ENCODE measurements at regions not wholly inside any gene's neighbourhood (a gene's known extent, or its start where the extent isn't known, plus 50 kb on each side); places are given as distances from the start of the nearest gene placed in this dataset.

DNA sequence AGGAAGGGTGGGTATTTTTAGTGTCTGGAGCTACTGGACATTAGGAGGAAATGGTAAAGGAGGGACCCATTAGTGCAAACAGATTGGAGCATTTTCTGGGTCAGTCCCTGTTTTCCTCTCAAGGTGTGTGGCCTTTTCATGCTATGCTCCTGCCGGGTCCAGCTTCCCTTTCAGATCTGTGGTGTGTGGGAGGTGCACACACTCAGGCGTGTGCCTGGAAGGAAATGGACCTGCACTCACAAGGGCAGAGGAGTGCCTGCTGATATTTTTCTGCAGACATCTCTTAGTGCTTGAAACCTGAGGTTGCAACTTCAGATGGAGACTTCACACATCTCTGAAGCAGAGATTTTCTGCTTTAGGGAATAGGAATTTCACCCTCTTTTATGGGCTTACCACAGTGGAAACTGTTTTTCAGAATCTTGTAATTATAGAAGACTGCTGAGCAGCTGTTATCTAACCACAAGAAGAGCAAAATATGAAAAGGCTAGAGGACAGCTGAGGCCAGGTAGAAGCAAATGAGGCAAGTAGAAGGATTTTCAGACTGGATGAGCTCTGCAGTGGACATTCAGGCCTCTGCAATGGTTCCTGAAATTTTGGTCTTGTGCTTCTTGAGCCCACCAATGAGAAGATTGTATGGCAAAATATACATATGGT, 764.3 kb downstream of the QKI start:
- no peak for TF ChIP-seq MTA3 (IDR thresholded peaks at IDR 0.05; ENCODE audit: borderline replicate concordance)
- no peak for TF ChIP-seq EP300 (IDR thresholded peaks at IDR 0.05; ENCODE audit: low read length)
- no peak for TF ChIP-seq POLR2AphosphoS5 (IDR thresholded peaks at IDR 0.05; ENCODE audit: control insufficient read depth, insufficient read depth, low read depth, low read length)
- no peak for TF ChIP-seq DACH1 (IDR thresholded peaks at IDR 0.05; ENCODE audit: partially characterized antibody)
- no peak for TF ChIP-seq GABPB1 (CRISPR knock-in tag; IDR thresholded peaks at IDR 0.05)
- no peak for TF ChIP-seq MED1 (CRISPR knock-in tag; IDR thresholded peaks at IDR 0.05; ENCODE audit: borderline replicate concordance)
- no peak for TF ChIP-seq TCF7L2 (IDR thresholded peaks at IDR 0.05; ENCODE audit: low read depth, low read length)
- TF ChIP-seq, protein P1, sequence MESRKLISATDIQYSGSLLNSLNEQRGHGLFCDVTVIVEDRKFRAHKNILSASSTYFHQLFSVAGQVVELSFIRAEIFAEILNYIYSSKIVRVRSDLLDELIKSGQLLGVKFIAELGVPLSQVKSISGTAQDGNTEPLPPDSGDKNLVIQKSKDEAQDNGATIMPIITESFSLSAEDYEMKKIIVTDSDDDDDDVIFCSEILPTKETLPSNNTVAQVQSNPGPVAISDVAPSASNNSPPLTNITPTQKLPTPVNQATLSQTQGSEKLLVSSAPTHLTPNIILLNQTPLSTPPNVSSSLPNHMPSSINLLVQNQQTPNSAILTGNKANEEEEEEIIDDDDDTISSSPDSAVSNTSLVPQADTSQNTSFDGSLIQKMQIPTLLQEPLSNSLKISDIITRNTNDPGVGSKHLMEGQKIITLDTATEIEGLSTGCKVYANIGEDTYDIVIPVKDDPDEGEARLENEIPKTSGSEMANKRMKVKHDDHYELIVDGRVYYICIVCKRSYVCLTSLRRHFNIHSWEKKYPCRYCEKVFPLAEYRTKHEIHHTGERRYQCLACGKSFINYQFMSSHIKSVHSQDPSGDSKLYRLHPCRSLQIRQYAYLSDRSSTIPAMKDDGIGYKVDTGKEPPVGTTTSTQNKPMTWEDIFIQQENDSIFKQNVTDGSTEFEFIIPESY (CRISPR knock-in tag; IDR thresholded peaks at IDR 0.05), result no peak
- no peak for TF ChIP-seq ZNF197 (CRISPR knock-in tag; IDR thresholded peaks at IDR 0.05; ENCODE audit: low read depth)
- TF ChIP-seq FOXP1 (CRISPR knock-in tag; IDR thresholded peaks at IDR 0.05), result no peak
- no peak for TF ChIP-seq YY1 (IDR thresholded peaks at IDR 0.05; ENCODE audit: borderline replicate concordance in 1 of 3, control insufficient read depth in 1 of 3, extremely low read depth in 1 of 3, insufficient read depth in 3 of 3, insufficient read length in 1 of 3, insufficient replicate concordance in 2 of 3, low read depth in 1 of 3, low read length in 2 of 3)

Data from K562 (cell line).